ENCODE measurements at regions not wholly inside any gene's neighbourhood (a gene's known extent, or its start where the extent isn't known, plus 50 kb on each side); places are given as distances from the start of the nearest gene placed in this dataset.

DNA sequence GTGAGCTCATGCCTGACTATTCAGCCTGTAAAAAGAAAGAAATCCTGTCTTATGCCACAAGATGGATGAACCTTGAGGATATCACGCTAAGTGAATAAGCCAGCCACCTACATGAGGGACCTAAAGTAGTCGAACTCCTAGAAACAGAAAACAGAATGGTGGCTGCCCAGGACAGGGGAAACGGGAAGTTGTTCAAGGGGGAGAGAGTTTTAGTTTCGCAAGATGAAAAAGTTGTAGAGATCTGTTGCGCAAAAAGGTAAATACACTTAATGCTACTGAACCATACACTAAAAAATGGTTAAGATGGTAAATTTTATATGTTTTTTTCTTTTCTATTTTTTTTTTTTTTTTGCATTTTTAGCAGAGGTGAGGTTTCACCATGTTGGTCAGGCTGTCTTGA is 74.1 kb upstream of the RALY start:
- DNase-seq, result no peak
- peaks cover 0 to 11% (median 0%) of the 10 kb centered on the region in 3 donors for H3K4me1 ChIP-seq
- H3K9me3 ChIP-seq, result no peaks in the 10 kb centered on the region
- 63 to 82% methylated on average over 5 of the region's 5 CpGs for WGBS, 2 donors
- no peak overlapping the region for H3K4me3 ChIP-seq
- H3K36me3 ChIP-seq, result no peaks in the 10 kb centered on the region
- H3K27me3 ChIP-seq, result no peaks in the 10 kb centered on the region
- intact Hi-C loops (cut with DNase I), result no loop called here
- H3K27ac ChIP-seq, result no peak overlapping the region
- TF ChIP-seq POLR2A (IDR thresholded peaks at IDR 0.05), result no peak
- TF ChIP-seq, protein P1, sequence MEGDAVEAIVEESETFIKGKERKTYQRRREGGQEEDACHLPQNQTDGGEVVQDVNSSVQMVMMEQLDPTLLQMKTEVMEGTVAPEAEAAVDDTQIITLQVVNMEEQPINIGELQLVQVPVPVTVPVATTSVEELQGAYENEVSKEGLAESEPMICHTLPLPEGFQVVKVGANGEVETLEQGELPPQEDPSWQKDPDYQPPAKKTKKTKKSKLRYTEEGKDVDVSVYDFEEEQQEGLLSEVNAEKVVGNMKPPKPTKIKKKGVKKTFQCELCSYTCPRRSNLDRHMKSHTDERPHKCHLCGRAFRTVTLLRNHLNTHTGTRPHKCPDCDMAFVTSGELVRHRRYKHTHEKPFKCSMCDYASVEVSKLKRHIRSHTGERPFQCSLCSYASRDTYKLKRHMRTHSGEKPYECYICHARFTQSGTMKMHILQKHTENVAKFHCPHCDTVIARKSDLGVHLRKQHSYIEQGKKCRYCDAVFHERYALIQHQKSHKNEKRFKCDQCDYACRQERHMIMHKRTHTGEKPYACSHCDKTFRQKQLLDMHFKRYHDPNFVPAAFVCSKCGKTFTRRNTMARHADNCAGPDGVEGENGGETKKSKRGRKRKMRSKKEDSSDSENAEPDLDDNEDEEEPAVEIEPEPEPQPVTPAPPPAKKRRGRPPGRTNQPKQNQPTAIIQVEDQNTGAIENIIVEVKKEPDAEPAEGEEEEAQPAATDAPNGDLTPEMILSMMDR (IDR thresholded peaks at IDR 0.05), result no peak

DNA sequence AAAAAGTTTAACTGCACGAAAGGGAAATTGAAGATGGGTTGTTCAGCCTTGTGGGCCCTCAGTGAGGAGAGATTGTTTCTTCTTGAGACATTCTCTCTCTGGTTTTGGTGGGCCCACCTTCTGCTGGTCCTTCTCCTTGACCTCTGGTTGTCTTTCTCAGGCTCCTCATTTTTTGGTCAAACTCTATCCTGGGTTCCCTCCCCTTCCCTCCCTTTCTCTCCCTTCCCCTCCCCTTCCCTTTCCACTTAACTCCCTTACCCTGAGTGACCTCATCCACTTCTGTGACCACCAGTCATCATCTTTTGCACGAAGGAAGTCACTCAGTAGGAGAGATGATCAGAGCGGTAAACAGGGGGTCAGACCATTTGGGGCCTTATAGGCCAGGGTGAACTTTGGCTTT is 71.5 kb upstream of the RALY start:
- Histone ChIP-seq H3K36me3 (no peaks in the 10 kb centered on the region), H3K4me3 (no peak overlapping the region), H3K9me3 (no peaks in the 10 kb centered on the region), H3K4me1 (peaks cover 0 to 11% (median 0%) of the 10 kb centered on the region in 3 donors), H3K27ac (no peak overlapping the region), H3K27me3 (no peaks in the 10 kb centered on the region)
- intact Hi-C loops (cut with DNase I), result no loop called here
- TF ChIP-seq POLR2A (IDR thresholded peaks at IDR 0.05), result no peak
- TF ChIP-seq, protein P1 (IDR thresholded peaks at IDR 0.05), result no peak
- WGBS, 2 donors, result 67 to 69% methylated on average over 3 of the region's 3 CpGs
- no peak for DNase-seq

DNA sequence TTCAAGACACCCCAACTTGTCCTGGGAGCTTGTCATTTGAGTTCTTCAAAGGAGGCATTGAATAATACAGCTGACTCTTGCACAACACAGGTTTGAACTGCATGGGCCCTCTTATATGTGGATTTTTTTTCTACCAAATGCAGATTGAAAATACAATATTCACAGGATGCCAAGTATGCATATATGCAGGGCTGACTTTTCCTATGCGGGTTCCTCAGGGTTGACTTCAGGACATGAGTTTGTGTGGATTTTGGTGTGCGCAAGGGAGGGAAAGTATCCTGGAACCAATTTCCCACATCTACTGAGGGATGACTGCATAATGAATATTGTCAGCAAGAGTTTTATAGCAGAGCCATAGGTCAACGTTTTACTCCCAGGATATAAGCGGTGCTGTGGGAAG is 70.0 kb upstream of the RALY start:
- no peaks in the 10 kb centered on the region for H3K36me3 ChIP-seq
- no peak overlapping the region for H3K27ac ChIP-seq
- no peaks in the 10 kb centered on the region for H3K9me3 ChIP-seq
- intact Hi-C loops (cut with DNase I), result no loop called here
- H3K4me3 ChIP-seq, result no peak overlapping the region
- 95 to 97% methylated on average over 4 of the region's 4 CpGs for WGBS, 2 donors
- no peaks in the 10 kb centered on the region for H3K4me1 ChIP-seq
- DNase-seq, result no peak
- no peaks in the 10 kb centered on the region for H3K27me3 ChIP-seq
- TF ChIP-seq, protein P1 (IDR thresholded peaks at IDR 0.05), result no peak
- no peak for TF ChIP-seq POLR2A (IDR thresholded peaks at IDR 0.05)

DNA sequence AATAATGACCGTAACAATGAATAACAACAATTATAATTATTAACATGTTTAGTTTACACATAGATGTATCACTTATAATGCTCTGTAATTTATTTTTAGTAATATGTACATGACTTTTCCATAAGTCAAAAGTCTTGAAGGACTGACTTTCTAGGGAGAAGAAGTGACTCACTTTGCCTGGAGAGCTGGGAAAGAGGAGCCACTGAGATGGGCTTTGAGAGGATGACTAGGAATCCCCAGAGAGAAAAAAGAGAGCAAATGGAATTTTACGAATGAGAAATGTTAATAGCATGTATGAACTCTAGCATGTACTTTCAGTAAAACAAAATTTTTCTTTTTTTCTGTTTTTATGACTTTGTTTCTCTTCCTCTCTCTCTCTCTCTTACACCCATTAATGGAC is 67.8 kb upstream of the RALY start:
- intact Hi-C loops (cut with DNase I), result loop anchor here (5.0 kb wide), 1 partner anchor 151 kb away; no protein-coding TSS in a partner anchor
- Histone ChIP-seq H3K4me1 (no peaks in the 10 kb centered on the region), H3K36me3 (no peaks in the 10 kb centered on the region), H3K27me3 (no peaks in the 10 kb centered on the region), H3K27ac (no peak overlapping the region), H3K4me3 (no peak overlapping the region), H3K9me3 (no peaks in the 10 kb centered on the region)
- DNase-seq, result no peak
- 75 to 86% methylated on average over 2 of the region's 2 CpGs for WGBS, 2 donors
- no peak for TF ChIP-seq POLR2A (IDR thresholded peaks at IDR 0.05)
- TF ChIP-seq, protein P1 (IDR thresholded peaks at IDR 0.05), result no peak

DNA sequence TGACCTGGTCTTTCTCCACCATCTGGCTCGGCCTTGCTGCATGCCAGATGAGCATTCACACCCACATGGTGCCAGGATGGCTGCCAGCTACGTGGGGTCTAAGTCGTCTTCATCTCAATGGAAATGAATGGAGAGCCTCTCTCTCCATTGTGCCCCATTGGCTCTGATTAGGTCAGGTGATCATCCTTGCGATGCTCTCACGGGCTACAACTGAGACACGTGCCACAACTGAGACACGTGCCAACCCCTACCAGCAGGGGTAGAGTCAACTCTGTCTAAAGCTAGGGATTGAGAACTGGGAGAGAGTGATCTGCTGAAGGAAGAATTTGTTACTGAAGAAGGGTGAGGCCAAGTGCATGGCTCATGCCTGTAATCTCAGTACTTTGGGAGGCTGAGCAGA is 67.3 kb upstream of the RALY start:
- intact Hi-C loops (cut with DNase I), result loop anchor here (5.0 kb wide), 1 partner anchor 151 kb away; no protein-coding TSS in a partner anchor
- H3K9me3 ChIP-seq, result no peaks in the 10 kb centered on the region
- TF ChIP-seq, protein P1 (IDR thresholded peaks at IDR 0.05), result no peak
- TF ChIP-seq POLR2A (IDR thresholded peaks at IDR 0.05), result no peak
- no peak for DNase-seq
- H3K36me3 ChIP-seq, result no peaks in the 10 kb centered on the region
- no peak overlapping the region for H3K27ac ChIP-seq
- no peaks in the 10 kb centered on the region for H3K4me1 ChIP-seq
- no peaks in the 10 kb centered on the region for H3K27me3 ChIP-seq
- 79 to 84% methylated on average over 3 to 4 of the region's 7 CpGs for WGBS, 2 donors
- no peak overlapping the region for H3K4me3 ChIP-seq
